CD4-positive, alpha-beta memory T cell (primary cell): ENCODE measurements at regions not wholly inside any gene's neighbourhood (a gene's known extent, or its start where the extent isn't known, plus 50 kb on each side); places are given as distances from the start of the nearest gene placed in this dataset.
A peak's percentile ranks its signal among the peaks of the same experiment; 100 is the strongest.
"Not testable (repeated sequence)": the region's sequence is repeated elsewhere in the genome, so short reads cannot be mapped to it uniquely, and the experiment has no call there.

Source experiments
- CTCF ChIA-PET: fragments of 350-600 bp; sonication (Branson Sonifier 250); formaldehyde crosslinking; loops from one replicate; lab custom pipeline; 2021; ENCODE audit warnings: inconsistent platforms; ENCODE audit not compliant: partially characterized antibody; lab: Charles Lee
- POLR2A ChIA-PET: fragments of 350-600 bp; sonication (Branson Sonifier 250); formaldehyde crosslinking; loops from one replicate; lab custom pipeline; 2021; ENCODE audit not compliant: partially characterized antibody; lab: Charles Lee
- DNase-seq, 5 donors: peaks; one replicate each; pipeline versions ENCODE4 v3.0.0 to v3.0.0-alpha.2; 2020 to 2022; ENCODE audit warnings: mixed read lengths in 1 of 5
- H3K27ac ChIP-seq: one replicate; pipeline ENCODE4 v1.7.0; 2013; ENCODE audit warnings: low read depth, low read length
- H3K27me3 ChIP-seq: 2 replicates; pipeline ENCODE4 v1.7.0; 2013; ENCODE audit warnings: mild to moderate bottlenecking, low read length, moderate library complexity; ENCODE audit not compliant: insufficient read depth
- H3K36me3 ChIP-seq: 2 replicates; pipeline ENCODE4 v1.7.0; 2013; ENCODE audit warnings: mild to moderate bottlenecking, low read length, moderate library complexity; ENCODE audit not compliant: insufficient read depth
- H3K4me1 ChIP-seq: 2 replicates; pipeline ENCODE4 v1.7.0; 2013; ENCODE audit warnings: mild to moderate bottlenecking, low read length, moderate library complexity; ENCODE audit not compliant: insufficient read depth
- H3K4me3 ChIP-seq, 2 donors: one replicate each; pipeline ENCODE4 v1.7.0; 2013; ENCODE audit warnings: low read length in 2 of 2, mild to moderate bottlenecking in 1 of 2
- H3K9me3 ChIP-seq, 2 donors: one replicate each; pipeline ENCODE4 v1.7.0; 2013; ENCODE audit warnings: low read length in 2 of 2, control low read depth in 1 of 2; ENCODE audit not compliant: control insufficient read depth in 1 of 2
- H3K27ac Mint-ChIP-seq, 7 donors: one replicate each; pipeline ENCODE4 v1.8.0; 2020 to 2021; ENCODE audit warnings: mixed read lengths in 7 of 7, mild to moderate bottlenecking in 6 of 7, inconsistent platforms in 3 of 7, moderate library complexity in 3 of 7
- H3K27me3 Mint-ChIP-seq, 2 donors: one replicate each; pipeline ENCODE4 v1.8.0; 2020 to 2021; ENCODE audit warnings: mixed read lengths in 2 of 2
- H3K36me3 Mint-ChIP-seq, 2 donors: one replicate each; pipeline ENCODE4 v1.8.0; 2020 to 2021; ENCODE audit warnings: mixed read lengths in 2 of 2, inconsistent platforms in 1 of 2, mild to moderate bottlenecking in 1 of 2
- H3K4me1 Mint-ChIP-seq, 4 donors: one replicate each; pipeline ENCODE4 v1.8.0; 2020 to 2021; ENCODE audit warnings: mixed read lengths in 4 of 4, mild to moderate bottlenecking in 1 of 4
- H3K4me3 Mint-ChIP-seq, 8 donors: one replicate each; pipeline ENCODE4 v1.8.0; 2020 to 2021; ENCODE audit warnings: mixed read lengths in 8 of 8, mild to moderate bottlenecking in 7 of 8, moderate library complexity in 6 of 8, inconsistent platforms in 3 of 8
- H3K9me3 Mint-ChIP-seq, 8 donors: one replicate each; pipeline ENCODE4 v1.8.0; 2020 to 2021; ENCODE audit warnings: mixed read lengths in 8 of 8, mild to moderate bottlenecking in 5 of 8, inconsistent platforms in 3 of 8, moderate library complexity in 1 of 8
- intact Hi-C: fragments of 100-400 bp; cut with micrococcal nuclease; formaldehyde crosslinking; loops from one replicate; pipeline ENCODE4 v1.15.1; 2023

DNA sequence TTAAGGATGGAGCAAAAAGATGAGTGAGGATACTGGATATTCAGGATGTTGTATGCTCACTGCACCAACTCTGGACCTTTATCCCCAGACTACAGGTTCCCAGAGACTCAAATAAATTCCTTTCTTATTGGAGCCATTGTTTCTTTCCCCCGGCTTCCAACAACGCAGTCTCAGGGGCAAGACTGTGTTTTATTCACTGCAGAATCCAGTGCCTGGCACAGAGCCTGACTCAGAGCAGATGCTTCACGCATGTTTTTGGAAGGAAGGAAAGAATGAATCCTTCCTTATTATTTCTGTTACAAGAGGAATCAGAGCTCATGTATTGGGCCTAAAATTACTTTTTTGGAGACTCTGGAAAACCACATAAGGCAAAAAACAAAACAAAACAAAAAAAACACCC, 96.0 kb upstream of the VGLL4 start:
- CTCF ChIA-PET, result no interaction called here
- H3K9me3 ChIP-seq, result no peaks in the 10 kb centered on the region
- no peak overlapping the region for H3K4me3 Mint-ChIP-seq

DNA sequence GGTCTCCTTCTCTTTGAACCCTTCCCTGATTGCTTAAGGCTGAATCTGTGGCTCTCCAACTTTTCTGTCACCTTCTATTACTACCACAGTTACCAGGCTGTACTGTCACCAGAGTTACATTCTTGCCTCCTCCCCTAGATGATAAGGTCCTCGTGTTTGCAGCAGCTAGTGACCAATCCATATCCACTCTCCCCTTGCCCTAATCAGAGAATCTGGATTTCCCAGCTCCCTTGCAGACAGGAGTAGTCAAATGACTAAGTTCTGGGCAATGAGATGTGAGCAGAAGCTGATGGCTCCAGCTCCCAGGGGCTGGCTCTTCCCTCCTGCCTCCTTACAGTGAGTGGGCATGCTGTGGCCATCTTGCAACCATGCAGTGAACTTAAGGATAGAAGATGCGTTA, 95.4 kb upstream of the VGLL4 start:
- no peak for DNase-seq
- ChIA-PET CTCF (no interaction called here), POLR2A (no interaction called here)
- Mint-ChIP-seq H3K27me3 (no peaks in the 10 kb centered on the region), H3K27ac (no peak overlapping the region), H3K36me3 (no peaks in the 10 kb centered on the region), H3K4me3 (no peak overlapping the region), H3K9me3 (no peaks in the 10 kb centered on the region), H3K4me1 (peaks cover 3 to 5% (median 4%) of the 10 kb centered on the region in 4 donors)
- Histone ChIP-seq H3K4me3 (no peak overlapping the region), H3K27ac (no peak overlapping the region), H3K27me3 (no peaks in the 10 kb centered on the region), H3K36me3 (no peaks in the 10 kb centered on the region), H3K9me3 (no peaks in the 10 kb centered on the region), H3K4me1 (no peaks in the 10 kb centered on the region)
- intact Hi-C loops, result no loop called here

More for the DNA sequence above, 96.0 kb upstream of the VGLL4 start:
- Histone ChIP-seq H3K27me3 (no peaks in the 10 kb centered on the region), H3K4me1 (no peaks in the 10 kb centered on the region), H3K4me3 (no peak overlapping the region), H3K36me3 (no peaks in the 10 kb centered on the region), H3K27ac (no peak overlapping the region)
- Mint-ChIP-seq H3K4me1 (peaks cover 3 to 5% (median 4%) of the 10 kb centered on the region in 4 donors), H3K9me3 (no peaks in the 10 kb centered on the region), H3K27me3 (no peaks in the 10 kb centered on the region), H3K27ac (no peak overlapping the region), H3K36me3 (no peaks in the 10 kb centered on the region)
- DNase-seq, result no peak
- POLR2A ChIA-PET, result no interaction called here
- intact Hi-C loops, result no loop called here

- H3K27ac Mint-ChIP-seq, result no peak overlapping the region
- no peaks in the 10 kb centered on the region for H3K36me3 ChIP-seq
- no peaks in the 10 kb centered on the region for H3K9me3 Mint-ChIP-seq
- peaks cover 3 to 5% (median 4%) of the 10 kb centered on the region in 4 donors for H3K4me1 Mint-ChIP-seq
- no peaks in the 10 kb centered on the region for H3K27me3 Mint-ChIP-seq
- H3K9me3 ChIP-seq, result no peaks in the 10 kb centered on the region
- ChIA-PET POLR2A (no interaction called here), CTCF (no interaction called here)
- H3K4me3 ChIP-seq, result no peak overlapping the region
- DNase-seq, result no peak
- no peak overlapping the region for H3K27ac ChIP-seq
- H3K27me3 ChIP-seq, result no peaks in the 10 kb centered on the region
- no peaks in the 10 kb centered on the region for H3K4me1 ChIP-seq
- H3K4me3 Mint-ChIP-seq, result no peak overlapping the region
- H3K36me3 Mint-ChIP-seq, result no peaks in the 10 kb centered on the region
- intact Hi-C loops, result no loop called here
Measured at GRCh38 chr3:11737742-11738141, 94.0 kb upstream of the VGLL4 start.

GRCh38 chr3:11736136-11736833, 92.6 kb upstream of the VGLL4 start:
- Mint-ChIP-seq H3K9me3 (no peaks in the 10 kb centered on the region), H3K4me1 (peaks cover 3 to 5% (median 4%) of the 10 kb centered on the region in 4 donors), H3K4me3 (no peak overlapping the region), H3K36me3 (no peaks in the 10 kb centered on the region), H3K27ac (peak overlapping the region in 1 of 7 donors; percentile 6), H3K27me3 (no peaks in the 10 kb centered on the region)
- POLR2A ChIA-PET, result no interaction called here
- no peaks in the 10 kb centered on the region for H3K36me3 ChIP-seq
- no peak overlapping the region for H3K27ac ChIP-seq
- no peaks in the 10 kb centered on the region for H3K27me3 ChIP-seq
- intact Hi-C loops, result no loop called here
- no peak for DNase-seq
- no peaks in the 10 kb centered on the region for H3K9me3 ChIP-seq
- no peaks in the 10 kb centered on the region for H3K4me1 ChIP-seq
- no peak overlapping the region for H3K4me3 ChIP-seq
- CTCF ChIA-PET, result no interaction called here

DNA sequence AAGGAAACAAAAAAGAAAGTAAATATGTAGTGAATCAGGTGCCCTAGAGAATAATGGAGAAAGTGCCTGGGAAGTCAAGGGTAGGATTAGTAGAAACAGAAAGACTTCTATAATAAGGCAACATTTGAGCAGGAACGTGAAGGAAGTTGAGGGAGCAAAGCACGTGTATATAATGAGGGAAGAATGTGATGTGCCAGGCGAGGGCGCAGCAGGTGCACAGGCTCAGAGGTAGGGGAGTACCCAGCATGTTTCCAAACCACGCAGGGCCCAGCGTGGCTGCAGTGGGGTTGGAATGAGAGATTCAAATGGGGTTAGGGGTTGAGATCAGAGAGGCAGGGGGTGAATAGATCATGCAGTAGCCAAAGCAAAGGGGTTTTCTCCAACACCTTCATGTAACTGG, 91.9 kb upstream of the VGLL4 start:
- no peaks in the 10 kb centered on the region for H3K9me3 Mint-ChIP-seq
- DNase-seq, result no peak
- ChIA-PET POLR2A (no interaction called here), CTCF (no interaction called here)
- peak overlapping the region in 1 of 8 donors; percentile 40 for H3K4me3 Mint-ChIP-seq
- intact Hi-C loops, result no loop called here
- H3K9me3 ChIP-seq, result no peaks in the 10 kb centered on the region
- H3K4me1 ChIP-seq, result no peaks in the 10 kb centered on the region
- peaks cover 3 to 5% (median 4%) of the 10 kb centered on the region in 4 donors for H3K4me1 Mint-ChIP-seq
- H3K27ac ChIP-seq, result no peak overlapping the region
- no peaks in the 10 kb centered on the region for H3K36me3 Mint-ChIP-seq
- H3K27ac Mint-ChIP-seq, result peak overlapping the region in 3 of 7 donors; percentile 5 to 48 (median 6)
- H3K36me3 ChIP-seq, result no peaks in the 10 kb centered on the region
- no peaks in the 10 kb centered on the region for H3K27me3 ChIP-seq
- no peaks in the 10 kb centered on the region for H3K27me3 Mint-ChIP-seq
- no peak overlapping the region for H3K4me3 ChIP-seq

DNA sequence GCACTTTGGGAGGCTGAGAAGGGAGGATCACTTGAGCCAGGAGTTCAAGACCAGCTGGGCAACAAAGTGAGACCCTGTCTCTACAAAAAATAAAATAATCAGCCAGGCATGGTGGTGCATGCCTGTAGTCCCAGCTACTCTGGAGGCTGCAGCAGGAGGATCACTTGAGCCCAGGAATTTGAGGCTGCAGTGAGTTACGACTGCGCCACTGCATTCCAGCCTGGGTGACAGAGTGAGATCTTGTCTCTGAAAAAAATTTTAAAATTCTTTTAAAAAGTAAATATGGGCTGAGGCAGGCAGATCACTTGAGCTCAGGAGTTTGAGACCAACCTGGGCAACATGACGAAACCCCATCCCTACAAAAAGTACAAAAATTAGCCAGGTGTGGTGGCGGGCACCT, 91.4 kb upstream of the VGLL4 start:
- H3K4me1 ChIP-seq, H3K36me3 Mint-ChIP-seq, H3K4me1 Mint-ChIP-seq, H3K27me3 ChIP-seq, H3K36me3 ChIP-seq, intact Hi-C loops, DNase-seq, CTCF ChIA-PET, H3K4me3 ChIP-seq, POLR2A ChIA-PET, H3K27ac ChIP-seq, H3K4me3 Mint-ChIP-seq, H3K9me3 ChIP-seq, H3K9me3 Mint-ChIP-seq, H3K27ac Mint-ChIP-seq, H3K27me3 Mint-ChIP-seq: not testable (repeated sequence)

DNA sequence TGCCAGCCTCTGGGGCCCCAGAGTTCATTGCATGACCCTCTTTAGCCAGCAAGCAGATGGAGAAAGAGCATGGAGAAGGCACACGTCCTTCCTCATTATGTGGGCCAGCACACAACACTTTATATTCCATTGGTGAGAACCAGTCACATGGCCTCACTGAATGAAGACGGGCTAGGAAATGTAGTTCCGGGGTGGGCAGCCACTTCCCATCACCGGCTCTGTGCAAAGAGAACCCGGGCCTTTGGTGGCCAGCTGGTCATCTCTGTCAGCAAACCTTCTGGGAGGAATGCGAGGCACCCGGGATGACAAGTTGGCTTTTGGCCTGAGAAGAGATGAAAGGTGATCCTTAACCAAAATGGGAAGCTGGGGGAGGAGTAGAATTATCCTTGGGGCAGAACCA, 90.2 kb upstream of the VGLL4 start:
- no peaks in the 10 kb centered on the region for H3K9me3 ChIP-seq
- Mint-ChIP-seq H3K27ac (no peak overlapping the region), H3K9me3 (no peaks in the 10 kb centered on the region), H3K4me1 (peaks cover 3 to 5% (median 4%) of the 10 kb centered on the region in 4 donors), H3K27me3 (peaks cover 0 to 3% of the 10 kb centered on the region in 2 donors), H3K36me3 (no peaks in the 10 kb centered on the region), H3K4me3 (no peak overlapping the region)
- no peak overlapping the region for H3K4me3 ChIP-seq
- no peaks in the 10 kb centered on the region for H3K27me3 ChIP-seq
- no peaks in the 10 kb centered on the region for H3K4me1 ChIP-seq
- ChIA-PET POLR2A (no interaction called here), CTCF (no interaction called here)
- H3K27ac ChIP-seq, result no peak overlapping the region
- DNase-seq, result no peak
- no peaks in the 10 kb centered on the region for H3K36me3 ChIP-seq
- intact Hi-C loops, result no loop called here
